ENCODE measurements at regions not wholly inside any gene's neighbourhood (a gene's known extent, or its start where the extent isn't known, plus 50 kb on each side); places are given as distances from the start of the nearest gene placed in this dataset.

- H3K36me3 ChIP-seq (ENCODE audit: insufficient read depth, low read length) = no peaks in the 10 kb centered on the region
- H3K9me3 ChIP-seq (ENCODE audit: control insufficient read depth in 1 of 2, low read length in 2 of 2) = no peaks in the 10 kb centered on the region
- no peak overlapping the region for H3K4me3 Mint-ChIP-seq
- H3K4me1 ChIP-seq (ENCODE audit: insufficient read depth, low read length) = no peaks in the 10 kb centered on the region
- H3K27me3 ChIP-seq (ENCODE audit: insufficient read depth, low read length) = no peaks in the 10 kb centered on the region
- no peak overlapping the region for H3K27ac Mint-ChIP-seq
- CTCF ChIA-PET (ENCODE audit: partially characterized antibody) = no interaction called here
- H3K4me1 Mint-ChIP-seq = no peaks in the 10 kb centered on the region
- H3K27ac ChIP-seq (ENCODE audit: low read depth, low read length) = no peak overlapping the region
- POLR2A ChIA-PET (ENCODE audit: partially characterized antibody) = no interaction called here
- intact Hi-C loops (cut with micrococcal nuclease) = no loop called here
- DNase-seq = no peak
- peaks cover 4 to 5% of the 10 kb centered on the region in 2 donors for H3K27me3 Mint-ChIP-seq
- peaks cover 0 to 3% (median 0%) of the 10 kb centered on the region in 8 donors for H3K9me3 Mint-ChIP-seq
- no peaks in the 10 kb centered on the region for H3K36me3 Mint-ChIP-seq
- H3K4me3 ChIP-seq (ENCODE audit: low read length in 2 of 2) = no peak overlapping the region
Observed at GRCh38 chr1:221212926-221213325, 333.7 kb downstream of the HLX start.

- Mint-ChIP-seq H3K4me1 (no peaks in the 10 kb centered on the region), H3K9me3 (peaks cover 0 to 4% (median under 1%) of the 10 kb centered on the region in 8 donors), H3K36me3 (no peaks in the 10 kb centered on the region), H3K27ac (no peak overlapping the region), H3K27me3 (peaks cover 2 to 3% of the 10 kb centered on the region in 2 donors), H3K4me3 (no peak overlapping the region)
- DNase-seq = no peak
- intact Hi-C loops (cut with micrococcal nuclease) = no loop called here
- Histone ChIP-seq H3K27me3 (ENCODE audit: insufficient read depth, low read length) (no peaks in the 10 kb centered on the region), H3K27ac (ENCODE audit: low read depth, low read length) (no peak overlapping the region), H3K36me3 (ENCODE audit: insufficient read depth, low read length) (no peaks in the 10 kb centered on the region), H3K4me3 (ENCODE audit: low read length in 2 of 2) (no peak overlapping the region), H3K9me3 (ENCODE audit: control insufficient read depth in 1 of 2, low read length in 2 of 2) (no peaks in the 10 kb centered on the region), H3K4me1 (ENCODE audit: insufficient read depth, low read length) (no peaks in the 10 kb centered on the region)
- CTCF ChIA-PET (ENCODE audit: partially characterized antibody) = no interaction called here
- POLR2A ChIA-PET (ENCODE audit: partially characterized antibody) = no interaction called here
Observed at GRCh38 chr1:221217029-221217428, 337.8 kb downstream of the HLX start.

- Mint-ChIP-seq H3K27me3 (peaks cover 0 to under 1% of the 10 kb centered on the region in 2 donors), H3K27ac (no peak overlapping the region), H3K36me3 (no peaks in the 10 kb centered on the region), H3K9me3 (peaks cover 0 to 27% (median 8%) of the 10 kb centered on the region in 8 donors), H3K4me3 (no peak overlapping the region), H3K4me1 (no peaks in the 10 kb centered on the region)
- intact Hi-C loops (cut with micrococcal nuclease) = no loop called here
- CTCF ChIA-PET (ENCODE audit: partially characterized antibody) = interaction anchor here (1.8 kb wide), 1 partner anchor 19 kb away, joined by 4 read pairs; no protein-coding TSS in a partner anchor
- POLR2A ChIA-PET (ENCODE audit: partially characterized antibody) = no interaction called here
- Histone ChIP-seq H3K4me1 (ENCODE audit: insufficient read depth, low read length) (no peaks in the 10 kb centered on the region), H3K27ac (ENCODE audit: low read depth, low read length) (no peak overlapping the region), H3K9me3 (ENCODE audit: control insufficient read depth in 1 of 2, low read length in 2 of 2) (no peaks in the 10 kb centered on the region), H3K4me3 (ENCODE audit: low read length in 2 of 2) (no peak overlapping the region), H3K27me3 (ENCODE audit: insufficient read depth, low read length) (no peaks in the 10 kb centered on the region), H3K36me3 (ENCODE audit: insufficient read depth, low read length) (no peaks in the 10 kb centered on the region)
- DNase-seq = no peak
Observed at GRCh38 chr1:221223281-221223680, 344.0 kb downstream of the HLX start.

GRCh38 chr1:221227460-221227859 is 348.2 kb downstream of the HLX start:
- H3K27me3 Mint-ChIP-seq = peaks cover 0 to 3% of the 10 kb centered on the region in 2 donors
- DNase-seq = no peak
- no peak overlapping the region for H3K27ac ChIP-seq (ENCODE audit: low read depth, low read length)
- H3K4me1 Mint-ChIP-seq = no peaks in the 10 kb centered on the region
- H3K27ac Mint-ChIP-seq = no peak overlapping the region
- ChIA-PET CTCF (ENCODE audit: partially characterized antibody) (no interaction called here), POLR2A (ENCODE audit: partially characterized antibody) (no interaction called here)
- H3K4me3 Mint-ChIP-seq = no peak overlapping the region
- no peak overlapping the region for H3K4me3 ChIP-seq (ENCODE audit: low read length in 2 of 2)
- H3K36me3 ChIP-seq (ENCODE audit: insufficient read depth, low read length) = no peaks in the 10 kb centered on the region
- H3K27me3 ChIP-seq (ENCODE audit: insufficient read depth, low read length) = no peaks in the 10 kb centered on the region
- H3K4me1 ChIP-seq (ENCODE audit: insufficient read depth, low read length) = no peaks in the 10 kb centered on the region
- H3K9me3 ChIP-seq (ENCODE audit: control insufficient read depth in 1 of 2, low read length in 2 of 2) = no peaks in the 10 kb centered on the region
- peaks cover 0 to 24% (median 9%) of the 10 kb centered on the region in 8 donors for H3K9me3 Mint-ChIP-seq
- intact Hi-C loops (cut with micrococcal nuclease) = no loop called here
- no peaks in the 10 kb centered on the region for H3K36me3 Mint-ChIP-seq

- Histone ChIP-seq H3K36me3 (ENCODE audit: insufficient read depth, low read length) (no peaks in the 10 kb centered on the region), H3K27me3 (ENCODE audit: insufficient read depth, low read length) (no peaks in the 10 kb centered on the region), H3K9me3 (ENCODE audit: control insufficient read depth in 1 of 2, low read length in 2 of 2) (no peaks in the 10 kb centered on the region), H3K4me3 (ENCODE audit: low read length in 2 of 2) (no peak overlapping the region), H3K4me1 (ENCODE audit: insufficient read depth, low read length) (no peaks in the 10 kb centered on the region), H3K27ac (ENCODE audit: low read depth, low read length) (no peak overlapping the region)
- POLR2A ChIA-PET (ENCODE audit: partially characterized antibody) = no interaction called here
- intact Hi-C loops (cut with micrococcal nuclease) = no loop called here
- no peak for DNase-seq
- H3K27ac Mint-ChIP-seq = no peak overlapping the region
- H3K36me3 Mint-ChIP-seq = no peaks in the 10 kb centered on the region
- H3K27me3 Mint-ChIP-seq = peaks cover 0 to 3% of the 10 kb centered on the region in 2 donors
- peaks cover 0 to 24% (median 9%) of the 10 kb centered on the region in 8 donors for H3K9me3 Mint-ChIP-seq
- no peaks in the 10 kb centered on the region for H3K4me1 Mint-ChIP-seq
- H3K4me3 Mint-ChIP-seq = no peak overlapping the region
- CTCF ChIA-PET (ENCODE audit: partially characterized antibody) = interaction anchor here (0.9 kb wide), 1 partner anchor 26 kb away, joined by 3 read pairs; no protein-coding TSS in a partner anchor
Observed at GRCh38 chr1:221227872-221228337, 348.7 kb downstream of the HLX start.

GRCh38 chr1:221228594-221228993 is 349.4 kb downstream of the HLX start:
- no peaks in the 10 kb centered on the region for H3K9me3 ChIP-seq (ENCODE audit: control insufficient read depth in 1 of 2, low read length in 2 of 2)
- no peaks in the 10 kb centered on the region for H3K4me1 Mint-ChIP-seq
- POLR2A ChIA-PET (ENCODE audit: partially characterized antibody) = no interaction called here
- no peak overlapping the region for H3K4me3 Mint-ChIP-seq
- H3K9me3 Mint-ChIP-seq = peaks cover 0 to 24% (median 8%) of the 10 kb centered on the region in 8 donors
- H3K36me3 Mint-ChIP-seq = no peaks in the 10 kb centered on the region
- CTCF ChIA-PET (ENCODE audit: partially characterized antibody) = interaction anchor here (0.9 kb wide), 1 partner anchor 26 kb away, joined by 3 read pairs; no protein-coding TSS in a partner anchor
- no peaks in the 10 kb centered on the region for H3K27me3 ChIP-seq (ENCODE audit: insufficient read depth, low read length)
- DNase-seq = no peak
- H3K27ac ChIP-seq (ENCODE audit: low read depth, low read length) = no peak overlapping the region
- no peaks in the 10 kb centered on the region for H3K4me1 ChIP-seq (ENCODE audit: insufficient read depth, low read length)
- peaks cover 0 to 3% of the 10 kb centered on the region in 2 donors for H3K27me3 Mint-ChIP-seq
- H3K4me3 ChIP-seq (ENCODE audit: low read length in 2 of 2) = no peak overlapping the region
- no peak overlapping the region for H3K27ac Mint-ChIP-seq
- H3K36me3 ChIP-seq (ENCODE audit: insufficient read depth, low read length) = no peaks in the 10 kb centered on the region
- intact Hi-C loops (cut with micrococcal nuclease) = no loop called here

GRCh38 chr1:221230605-221231004 is 351.4 kb downstream of the HLX start:
- POLR2A ChIA-PET (ENCODE audit: partially characterized antibody) = no interaction called here
- CTCF ChIA-PET (ENCODE audit: partially characterized antibody) = no interaction called here
- H3K36me3 ChIP-seq (ENCODE audit: insufficient read depth, low read length) = no peaks in the 10 kb centered on the region
- Mint-ChIP-seq H3K27ac (no peak overlapping the region), H3K4me3 (no peak overlapping the region), H3K9me3 (peaks cover 0 to 7% (median 1%) of the 10 kb centered on the region in 8 donors), H3K4me1 (no peaks in the 10 kb centered on the region), H3K36me3 (no peaks in the 10 kb centered on the region), H3K27me3 (peaks cover 0 to 3% of the 10 kb centered on the region in 2 donors)
- intact Hi-C loops (cut with micrococcal nuclease) = no loop called here
- no peak overlapping the region for H3K27ac ChIP-seq (ENCODE audit: low read depth, low read length)
- H3K9me3 ChIP-seq (ENCODE audit: control insufficient read depth in 1 of 2, low read length in 2 of 2) = no peaks in the 10 kb centered on the region
- H3K27me3 ChIP-seq (ENCODE audit: insufficient read depth, low read length) = no peaks in the 10 kb centered on the region
- H3K4me3 ChIP-seq (ENCODE audit: low read length in 2 of 2) = no peak overlapping the region
- H3K4me1 ChIP-seq (ENCODE audit: insufficient read depth, low read length) = no peaks in the 10 kb centered on the region
- no peak for DNase-seq

- H3K36me3 ChIP-seq (ENCODE audit: insufficient read depth, low read length) = no peaks in the 10 kb centered on the region
- ChIA-PET CTCF (ENCODE audit: partially characterized antibody) (no interaction called here), POLR2A (ENCODE audit: partially characterized antibody) (no interaction called here)
- no peak overlapping the region for H3K27ac Mint-ChIP-seq
- DNase-seq = no peak
- H3K27ac ChIP-seq (ENCODE audit: low read depth, low read length) = no peak overlapping the region
- intact Hi-C loops (cut with micrococcal nuclease) = no loop called here
- H3K4me3 ChIP-seq (ENCODE audit: low read length in 2 of 2) = no peak overlapping the region
- H3K4me1 ChIP-seq (ENCODE audit: insufficient read depth, low read length) = no peaks in the 10 kb centered on the region
- no peaks in the 10 kb centered on the region for H3K9me3 ChIP-seq (ENCODE audit: control insufficient read depth in 1 of 2, low read length in 2 of 2)
- H3K27me3 ChIP-seq (ENCODE audit: insufficient read depth, low read length) = no peaks in the 10 kb centered on the region
- no peak overlapping the region for H3K4me3 Mint-ChIP-seq
- H3K36me3 Mint-ChIP-seq = no peaks in the 10 kb centered on the region
- peaks cover 0 to 1% of the 10 kb centered on the region in 2 donors for H3K27me3 Mint-ChIP-seq
- H3K4me1 Mint-ChIP-seq = no peaks in the 10 kb centered on the region
- peaks cover 0 to 4% (median 0%) of the 10 kb centered on the region in 8 donors for H3K9me3 Mint-ChIP-seq
Observed at GRCh38 chr1:221234791-221235190, 355.5 kb downstream of the HLX start.

All from CD4-positive, alpha-beta memory T cell (primary cell).